ENCODE measurements at regions not wholly inside any gene's neighbourhood (a gene's known extent, or its start where the extent isn't known, plus 50 kb on each side); places are given as distances from the start of the nearest gene placed in this dataset.

DNA sequence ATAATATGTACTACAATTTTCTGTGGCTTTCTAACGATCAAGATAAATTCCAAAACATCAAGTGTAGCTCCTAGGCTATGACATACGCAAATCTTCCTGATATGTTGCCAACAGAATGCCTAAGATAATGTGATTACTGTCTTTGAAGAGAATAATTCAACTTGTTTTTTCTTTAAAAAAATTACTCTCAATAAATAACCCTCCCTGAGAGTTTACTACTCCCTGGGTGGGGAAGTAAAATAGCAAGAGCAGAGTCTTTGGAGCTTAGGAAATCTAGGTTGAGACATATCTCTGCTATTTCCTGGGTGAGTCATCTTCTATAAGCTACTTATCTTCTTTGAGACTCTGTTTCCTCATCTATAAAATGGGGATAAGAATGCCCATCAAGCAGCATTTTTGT lies 201.2 kb downstream of the ACTL7B start:
- no peaks in the 10 kb centered on the region for H3K79me2 ChIP-seq (replicated peaks; ENCODE audit: insufficient read depth)
- DNase-seq (ENCODE audit: low spot score): no peak
- no peak overlapping the region for H3K4me2 ChIP-seq
- no peak for ATAC-seq
- H3K4me1 Mint-ChIP-seq: no peaks in the 10 kb centered on the region
- H3K4me3 ChIP-seq: no peak overlapping the region
- H3F3A ChIP-seq (replicated peaks; ENCODE audit: low read depth): no peaks in the 10 kb centered on the region
- H2AFZ ChIP-seq: no peak overlapping the region
- no peak for TF ChIP-seq STAT1 (IDR thresholded peaks at IDR 0.05; ENCODE audit: unreplicated experiment)
- TF ChIP-seq POLR2AphosphoS5 (IDR thresholded peaks at IDR 0.05; ENCODE audit: low read depth): no peak
- TF ChIP-seq, protein P1, sequence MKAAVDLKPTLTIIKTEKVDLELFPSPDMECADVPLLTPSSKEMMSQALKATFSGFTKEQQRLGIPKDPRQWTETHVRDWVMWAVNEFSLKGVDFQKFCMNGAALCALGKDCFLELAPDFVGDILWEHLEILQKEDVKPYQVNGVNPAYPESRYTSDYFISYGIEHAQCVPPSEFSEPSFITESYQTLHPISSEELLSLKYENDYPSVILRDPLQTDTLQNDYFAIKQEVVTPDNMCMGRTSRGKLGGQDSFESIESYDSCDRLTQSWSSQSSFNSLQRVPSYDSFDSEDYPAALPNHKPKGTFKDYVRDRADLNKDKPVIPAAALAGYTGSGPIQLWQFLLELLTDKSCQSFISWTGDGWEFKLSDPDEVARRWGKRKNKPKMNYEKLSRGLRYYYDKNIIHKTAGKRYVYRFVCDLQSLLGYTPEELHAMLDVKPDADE (IDR thresholded peaks at IDR 0.05): no peak
- no peak for TF ChIP-seq NANOG (IDR thresholded peaks at IDR 0.05; ENCODE audit: borderline replicate concordance)
- no peak for TF ChIP-seq EZH2phosphoT487 (IDR thresholded peaks at IDR 0.05; ENCODE audit: unreplicated experiment)
- TF ChIP-seq, protein P2, sequence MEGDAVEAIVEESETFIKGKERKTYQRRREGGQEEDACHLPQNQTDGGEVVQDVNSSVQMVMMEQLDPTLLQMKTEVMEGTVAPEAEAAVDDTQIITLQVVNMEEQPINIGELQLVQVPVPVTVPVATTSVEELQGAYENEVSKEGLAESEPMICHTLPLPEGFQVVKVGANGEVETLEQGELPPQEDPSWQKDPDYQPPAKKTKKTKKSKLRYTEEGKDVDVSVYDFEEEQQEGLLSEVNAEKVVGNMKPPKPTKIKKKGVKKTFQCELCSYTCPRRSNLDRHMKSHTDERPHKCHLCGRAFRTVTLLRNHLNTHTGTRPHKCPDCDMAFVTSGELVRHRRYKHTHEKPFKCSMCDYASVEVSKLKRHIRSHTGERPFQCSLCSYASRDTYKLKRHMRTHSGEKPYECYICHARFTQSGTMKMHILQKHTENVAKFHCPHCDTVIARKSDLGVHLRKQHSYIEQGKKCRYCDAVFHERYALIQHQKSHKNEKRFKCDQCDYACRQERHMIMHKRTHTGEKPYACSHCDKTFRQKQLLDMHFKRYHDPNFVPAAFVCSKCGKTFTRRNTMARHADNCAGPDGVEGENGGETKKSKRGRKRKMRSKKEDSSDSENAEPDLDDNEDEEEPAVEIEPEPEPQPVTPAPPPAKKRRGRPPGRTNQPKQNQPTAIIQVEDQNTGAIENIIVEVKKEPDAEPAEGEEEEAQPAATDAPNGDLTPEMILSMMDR (conservative IDR thresholded peaks at IDR 0.05; ENCODE audit: low read depth in 2 of 2): no peak
- no peak for TF ChIP-seq ZNF462 (CRISPR knock-in tag; IDR thresholded peaks at IDR 0.05)
- no peak for TF ChIP-seq ZNF331 (CRISPR knock-in tag; IDR thresholded peaks at IDR 0.05; ENCODE audit: low read depth)
- TF ChIP-seq EZH2 (IDR thresholded peaks at IDR 0.05; ENCODE audit: low read depth, unreplicated experiment): no peak
- TF ChIP-seq, protein P3, sequence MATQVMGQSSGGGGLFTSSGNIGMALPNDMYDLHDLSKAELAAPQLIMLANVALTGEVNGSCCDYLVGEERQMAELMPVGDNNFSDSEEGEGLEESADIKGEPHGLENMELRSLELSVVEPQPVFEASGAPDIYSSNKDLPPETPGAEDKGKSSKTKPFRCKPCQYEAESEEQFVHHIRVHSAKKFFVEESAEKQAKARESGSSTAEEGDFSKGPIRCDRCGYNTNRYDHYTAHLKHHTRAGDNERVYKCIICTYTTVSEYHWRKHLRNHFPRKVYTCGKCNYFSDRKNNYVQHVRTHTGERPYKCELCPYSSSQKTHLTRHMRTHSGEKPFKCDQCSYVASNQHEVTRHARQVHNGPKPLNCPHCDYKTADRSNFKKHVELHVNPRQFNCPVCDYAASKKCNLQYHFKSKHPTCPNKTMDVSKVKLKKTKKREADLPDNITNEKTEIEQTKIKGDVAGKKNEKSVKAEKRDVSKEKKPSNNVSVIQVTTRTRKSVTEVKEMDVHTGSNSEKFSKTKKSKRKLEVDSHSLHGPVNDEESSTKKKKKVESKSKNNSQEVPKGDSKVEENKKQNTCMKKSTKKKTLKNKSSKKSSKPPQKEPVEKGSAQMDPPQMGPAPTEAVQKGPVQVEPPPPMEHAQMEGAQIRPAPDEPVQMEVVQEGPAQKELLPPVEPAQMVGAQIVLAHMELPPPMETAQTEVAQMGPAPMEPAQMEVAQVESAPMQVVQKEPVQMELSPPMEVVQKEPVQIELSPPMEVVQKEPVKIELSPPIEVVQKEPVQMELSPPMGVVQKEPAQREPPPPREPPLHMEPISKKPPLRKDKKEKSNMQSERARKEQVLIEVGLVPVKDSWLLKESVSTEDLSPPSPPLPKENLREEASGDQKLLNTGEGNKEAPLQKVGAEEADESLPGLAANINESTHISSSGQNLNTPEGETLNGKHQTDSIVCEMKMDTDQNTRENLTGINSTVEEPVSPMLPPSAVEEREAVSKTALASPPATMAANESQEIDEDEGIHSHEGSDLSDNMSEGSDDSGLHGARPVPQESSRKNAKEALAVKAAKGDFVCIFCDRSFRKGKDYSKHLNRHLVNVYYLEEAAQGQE (IDR thresholded peaks at IDR 0.05; ENCODE audit: unreplicated experiment): no peak
- no peak for TF ChIP-seq CREB1 (CRISPR knock-in tag; IDR thresholded peaks at IDR 0.05; ENCODE audit: low read depth)
- TF ChIP-seq JUNB (IDR thresholded peaks at IDR 0.05; ENCODE audit: unreplicated experiment): no peak
- TF ChIP-seq ZNF114 (CRISPR knock-in tag; IDR thresholded peaks at IDR 0.05): no peak
- H3K27ac ChIP-seq (ENCODE audit: low read depth): no peak overlapping the region
- no peak overlapping the region for H3K27ac Mint-ChIP-seq
- no peaks in the 10 kb centered on the region for H3K27me3 ChIP-seq (ENCODE audit: insufficient read depth)
- no peaks in the 10 kb centered on the region for H4K20me1 ChIP-seq (replicated peaks; ENCODE audit: insufficient read depth)
- H3K9me3 Mint-ChIP-seq: peaks cover 16% of the 10 kb centered on the region
- no peak overlapping the region for H3K4me3 Mint-ChIP-seq
- no peaks in the 10 kb centered on the region for H3K4me1 ChIP-seq (ENCODE audit: insufficient read depth)
- H3K36me3 Mint-ChIP-seq (ENCODE audit: low read depth): peaks cover 11% of the 10 kb centered on the region
- H3K9me2 ChIP-seq (ENCODE audit: insufficient read depth): peaks cover 10% of the 10 kb centered on the region; the same call in 1 of the 2 replicates
- no peaks in the 10 kb centered on the region for H3K27me3 Mint-ChIP-seq (ENCODE audit: insufficient read depth, low read depth, poor library complexity)
- no peaks in the 10 kb centered on the region for H3K36me3 ChIP-seq (ENCODE audit: insufficient read depth)

Data from GM23338 (cell line).